KMS-11 (cell line): ENCODE measurements at regions not wholly inside any gene's neighbourhood (a gene's known extent, or its start where the extent isn't known, plus 50 kb on each side); places are given as distances from the start of the nearest gene placed in this dataset.

Experiments used
- H2AFZ ChIP-seq: fragments of 200-600 bp; sonication (generic); 2 replicates; pipeline ENCODE4 v1.6.1; 2016; ENCODE audit warnings: antibody characterized with exemption, mixed run types, low read depth
- H3K27ac ChIP-seq: fragments of 200-600 bp; sonication (generic); 2 replicates; pipeline ENCODE4 v1.6.1; 2016; ENCODE audit warnings: mild to moderate bottlenecking, mixed run types
- H3K27me3 ChIP-seq: fragments of 200-600 bp; sonication (generic); 2 replicates; pipeline ENCODE4 v1.6.1; 2017; ENCODE audit warnings: mild to moderate bottlenecking, low read depth, mixed run types, moderate library complexity; ENCODE audit not compliant: insufficient read depth
- H3K36me3 ChIP-seq: fragments of 200-600 bp; sonication (generic); 2 replicates; pipeline ENCODE4 v1.6.1; 2017; ENCODE audit warnings: mild to moderate bottlenecking, mixed run types; ENCODE audit not compliant: insufficient read depth
- H3K4me1 ChIP-seq: fragments of 200-600 bp; sonication (generic); 2 replicates; pipeline ENCODE4 v1.6.1; 2016; ENCODE audit warnings: mild to moderate bottlenecking, low read depth, mixed run types; ENCODE audit not compliant: poor library complexity, severe bottlenecking
- H3K4me2 ChIP-seq: fragments of 200-600 bp; sonication (generic); 2 replicates; pipeline ENCODE4 v1.7.0; 2016; ENCODE audit warnings: mild to moderate bottlenecking, mixed run types
- H3K4me3 ChIP-seq: fragments of 200-600 bp; sonication (generic); IDR thresholded peaks from 2 replicates; pipeline ENCODE4 v1.6.1; 2017; ENCODE audit warnings: low read depth, low read length, mixed read lengths; ENCODE audit not compliant: insufficient read depth
- H3K79me2 ChIP-seq: fragments of 200-600 bp; sonication (generic); 2 replicates; pipeline ENCODE4 v1.6.1; 2016; ENCODE audit warnings: low read depth, mixed run types; ENCODE audit not compliant: insufficient read depth
- H3K9ac ChIP-seq: fragments of 200-600 bp; sonication (generic); 2 replicates; pipeline ENCODE4 v1.6.1; 2016; ENCODE audit warnings: mild to moderate bottlenecking, mixed run types
- H4K20me1 ChIP-seq: fragments of 200-600 bp; sonication (generic); 2 replicates; pipeline ENCODE4 v1.6.1; 2016; ENCODE audit warnings: mild to moderate bottlenecking, mixed run types; ENCODE audit not compliant: insufficient read depth
- CTCF ChIP-seq: fragments of 200-600 bp; sonication (generic); conservative IDR thresholded peaks from 2 replicates; pipeline ENCODE4 v1.6.1; 2017; ENCODE audit warnings: low read depth, mild to moderate bottlenecking, antibody characterized with exemption, low read length, moderate library complexity, mixed read lengths

GRCh38 chr17:34117811-34118210 lies 137.3 kb upstream of the CCL2 start:
- no peak for TF ChIP-seq CTCF

GRCh38 chr17:34118564-34118963 lies 136.5 kb upstream of the CCL2 start:
- Histone ChIP-seq H3K4me3 (no peak overlapping the region), H3K4me2 (no peak overlapping the region), H3K36me3 (no peaks in the 10 kb centered on the region), H3K79me2 (no peaks in the 10 kb centered on the region), H2AFZ (no peak overlapping the region), H3K27ac (no peak overlapping the region), H3K4me1 (no peaks in the 10 kb centered on the region), H3K9ac (no peak overlapping the region), H3K27me3 (no peaks in the 10 kb centered on the region), H4K20me1 (no peaks in the 10 kb centered on the region)
- no peak for TF ChIP-seq CTCF

More at GRCh38 chr17:34117811-34118210, 137.3 kb upstream of the CCL2 start:
- Histone ChIP-seq H3K4me1 (no peaks in the 10 kb centered on the region), H4K20me1 (no peaks in the 10 kb centered on the region), H3K79me2 (no peaks in the 10 kb centered on the region), H2AFZ (no peak overlapping the region), H3K4me2 (no peak overlapping the region), H3K27ac (no peak overlapping the region), H3K36me3 (no peaks in the 10 kb centered on the region), H3K9ac (no peak overlapping the region), H3K4me3 (no peak overlapping the region), H3K27me3 (no peaks in the 10 kb centered on the region)

DNA sequence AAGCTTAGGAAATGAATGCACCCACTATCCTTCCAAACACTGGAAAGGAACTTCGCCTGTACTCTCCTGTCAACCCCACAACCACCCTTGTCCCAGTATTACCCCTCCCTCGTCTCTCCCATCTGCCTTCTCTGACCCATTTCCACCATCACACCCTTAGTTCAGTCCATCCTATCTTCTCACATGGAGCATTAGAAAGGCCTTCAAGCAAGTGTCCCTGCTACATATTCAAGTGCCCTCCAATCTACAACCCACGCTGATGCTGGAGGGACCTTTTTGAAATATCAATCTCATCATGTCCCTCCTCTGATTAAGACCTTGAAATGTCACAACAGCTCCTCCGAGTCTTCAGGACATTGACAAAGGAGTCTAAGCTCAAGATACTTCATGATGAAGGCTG lies 133.8 kb upstream of the CCL2 start:
- no peaks in the 10 kb centered on the region for H4K20me1 ChIP-seq
- H3K79me2 ChIP-seq = no peaks in the 10 kb centered on the region
- H3K4me2 ChIP-seq = no peak overlapping the region
- no peak overlapping the region for H3K27ac ChIP-seq
- no peak overlapping the region for H3K9ac ChIP-seq
- TF ChIP-seq CTCF = no peak
- H3K4me3 ChIP-seq = no peak overlapping the region
- H3K36me3 ChIP-seq = no peaks in the 10 kb centered on the region
- no peaks in the 10 kb centered on the region for H3K27me3 ChIP-seq
- H3K4me1 ChIP-seq = no peaks in the 10 kb centered on the region
- no peak overlapping the region for H2AFZ ChIP-seq

GRCh38 chr17:34122515-34122914 lies 132.6 kb upstream of the CCL2 start:
- TF ChIP-seq CTCF = no peak
- H3K4me2 ChIP-seq = no peak overlapping the region
- no peaks in the 10 kb centered on the region for H3K79me2 ChIP-seq
- no peak overlapping the region for H3K4me3 ChIP-seq
- no peaks in the 10 kb centered on the region for H3K27me3 ChIP-seq
- H3K4me1 ChIP-seq = peaks cover 3% of the 10 kb centered on the region
- H4K20me1 ChIP-seq = no peaks in the 10 kb centered on the region
- no peak overlapping the region for H3K9ac ChIP-seq
- no peaks in the 10 kb centered on the region for H3K36me3 ChIP-seq
- H2AFZ ChIP-seq = no peak overlapping the region
- H3K27ac ChIP-seq = no peak overlapping the region
